ENCODE measurements at regions not wholly inside any gene's neighbourhood (a gene's known extent, or its start where the extent isn't known, plus 50 kb on each side); places are given as distances from the start of the nearest gene placed in this dataset.

GRCh38 chr12:17342381-17342961 lies 736.5 kb upstream of the LMO3 start:
- no peak for DNase-seq (ENCODE audit: low spot score, unreplicated experiment)
- Mint-ChIP-seq H3K27ac (no peak overlapping the region), H3K36me3 (ENCODE audit: insufficient read depth) (no peaks in the 10 kb centered on the region)

DNA sequence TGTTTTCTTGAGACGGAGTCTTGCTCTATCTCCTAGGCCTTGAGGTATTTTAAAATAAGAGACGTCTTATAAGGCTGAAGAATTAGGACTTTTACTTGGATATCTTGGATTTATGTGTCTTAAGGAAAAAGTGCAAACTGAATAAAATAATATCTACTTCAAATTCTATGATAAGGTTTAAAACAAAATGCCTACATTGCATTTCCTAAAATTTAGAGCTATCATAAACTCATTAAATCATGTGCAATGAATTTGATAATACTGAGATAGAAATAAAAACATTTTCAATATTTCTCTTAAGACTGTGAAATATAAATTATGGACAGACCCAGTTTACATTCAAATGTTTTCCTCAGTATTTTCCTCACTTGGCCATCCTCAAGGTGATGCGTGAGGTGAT lies 729.5 kb upstream of the LMO3 start:
- Mint-ChIP-seq H3K9me3 (ENCODE audit: low read depth) (peaks cover 8% of the 10 kb centered on the region), H3K4me3 (ENCODE audit: low read depth) (no peak overlapping the region), H3K4me1 (ENCODE audit: low read depth) (peaks cover 4% of the 10 kb centered on the region), H3K27ac (no peak overlapping the region), H3K27me3 (no peaks in the 10 kb centered on the region), H3K36me3 (ENCODE audit: insufficient read depth) (no peaks in the 10 kb centered on the region)
- TF ChIP-seq, protein P1, sequence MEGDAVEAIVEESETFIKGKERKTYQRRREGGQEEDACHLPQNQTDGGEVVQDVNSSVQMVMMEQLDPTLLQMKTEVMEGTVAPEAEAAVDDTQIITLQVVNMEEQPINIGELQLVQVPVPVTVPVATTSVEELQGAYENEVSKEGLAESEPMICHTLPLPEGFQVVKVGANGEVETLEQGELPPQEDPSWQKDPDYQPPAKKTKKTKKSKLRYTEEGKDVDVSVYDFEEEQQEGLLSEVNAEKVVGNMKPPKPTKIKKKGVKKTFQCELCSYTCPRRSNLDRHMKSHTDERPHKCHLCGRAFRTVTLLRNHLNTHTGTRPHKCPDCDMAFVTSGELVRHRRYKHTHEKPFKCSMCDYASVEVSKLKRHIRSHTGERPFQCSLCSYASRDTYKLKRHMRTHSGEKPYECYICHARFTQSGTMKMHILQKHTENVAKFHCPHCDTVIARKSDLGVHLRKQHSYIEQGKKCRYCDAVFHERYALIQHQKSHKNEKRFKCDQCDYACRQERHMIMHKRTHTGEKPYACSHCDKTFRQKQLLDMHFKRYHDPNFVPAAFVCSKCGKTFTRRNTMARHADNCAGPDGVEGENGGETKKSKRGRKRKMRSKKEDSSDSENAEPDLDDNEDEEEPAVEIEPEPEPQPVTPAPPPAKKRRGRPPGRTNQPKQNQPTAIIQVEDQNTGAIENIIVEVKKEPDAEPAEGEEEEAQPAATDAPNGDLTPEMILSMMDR (IDR thresholded peaks at IDR 0.05; ENCODE audit: unreplicated experiment): no peak
- no peak for DNase-seq (ENCODE audit: low spot score, unreplicated experiment)

More at GRCh38 chr12:17342381-17342961, 736.5 kb upstream of the LMO3 start:
- no peaks in the 10 kb centered on the region for H3K27me3 Mint-ChIP-seq
- H3K4me3 Mint-ChIP-seq (ENCODE audit: low read depth): no peak overlapping the region
- H3K4me1 Mint-ChIP-seq (ENCODE audit: low read depth): no peaks in the 10 kb centered on the region
- peaks cover 9% of the 10 kb centered on the region for H3K9me3 Mint-ChIP-seq (ENCODE audit: low read depth)
- TF ChIP-seq, protein P1 (IDR thresholded peaks at IDR 0.05; ENCODE audit: unreplicated experiment): no peak

DNA sequence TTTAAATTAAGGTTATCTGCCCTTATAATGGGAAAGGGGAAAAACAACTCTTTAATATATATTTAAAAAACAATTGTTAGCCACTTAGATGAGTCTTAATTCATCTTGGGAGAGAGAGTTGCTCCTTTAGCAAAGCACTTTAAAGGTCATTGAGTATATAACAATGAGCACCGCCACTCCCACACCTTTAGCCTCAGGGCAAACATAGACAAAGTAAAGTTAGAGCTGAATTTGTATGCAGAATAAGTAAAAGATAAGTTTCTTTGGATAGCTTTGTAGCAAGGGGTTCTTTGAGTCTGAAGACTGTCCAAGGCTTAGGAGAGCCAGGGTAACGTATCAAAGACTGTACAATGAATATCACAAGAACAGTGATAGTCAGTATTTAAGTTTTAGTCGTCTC lies 728.8 kb upstream of the LMO3 start:
- Mint-ChIP-seq H3K27me3 (no peaks in the 10 kb centered on the region), H3K9me3 (ENCODE audit: low read depth) (peaks cover 8% of the 10 kb centered on the region), H3K36me3 (ENCODE audit: insufficient read depth) (no peaks in the 10 kb centered on the region), H3K27ac (no peak overlapping the region), H3K4me1 (ENCODE audit: low read depth) (peaks cover 4% of the 10 kb centered on the region), H3K4me3 (ENCODE audit: low read depth) (no peak overlapping the region)
- no peak for DNase-seq (ENCODE audit: low spot score, unreplicated experiment)
- TF ChIP-seq, protein P1 (IDR thresholded peaks at IDR 0.05; ENCODE audit: unreplicated experiment): no peak

DNA sequence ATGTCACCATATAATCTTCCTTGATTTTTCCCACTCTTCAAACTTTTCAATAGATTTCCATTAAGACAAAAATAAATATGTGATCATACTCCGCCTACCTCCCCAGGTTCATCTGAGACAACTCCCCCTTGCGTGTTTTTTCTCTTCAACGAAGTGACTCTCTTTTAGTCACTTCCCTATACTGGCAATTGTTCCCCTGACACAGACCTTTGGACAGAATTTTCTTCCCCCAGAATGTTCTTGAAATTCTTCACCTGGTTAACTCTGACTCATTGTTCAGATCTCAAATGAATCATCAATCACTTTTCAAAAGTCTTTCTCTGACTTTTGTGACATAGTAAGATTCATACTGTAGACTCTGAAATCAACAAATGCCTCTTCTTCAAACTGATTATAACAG lies 727.3 kb upstream of the LMO3 start:
- peaks cover 10% of the 10 kb centered on the region for H3K4me1 Mint-ChIP-seq (ENCODE audit: low read depth)

GRCh38 chr12:17326649-17327048 lies 720.7 kb upstream of the LMO3 start:
- H3K4me3 Mint-ChIP-seq (ENCODE audit: low read depth): no peak overlapping the region
- H3K36me3 Mint-ChIP-seq (ENCODE audit: insufficient read depth): no peaks in the 10 kb centered on the region
- no peak for DNase-seq (ENCODE audit: low spot score, unreplicated experiment)
- H3K27ac Mint-ChIP-seq: no peak overlapping the region
- TF ChIP-seq, protein P1 (IDR thresholded peaks at IDR 0.05; ENCODE audit: unreplicated experiment): no peak
- no peaks in the 10 kb centered on the region for H3K27me3 Mint-ChIP-seq
- peaks cover 22% of the 10 kb centered on the region for H3K4me1 Mint-ChIP-seq (ENCODE audit: low read depth)
- peaks cover 7% of the 10 kb centered on the region for H3K9me3 Mint-ChIP-seq (ENCODE audit: low read depth)

More for the DNA sequence above, 727.3 kb upstream of the LMO3 start:
- Mint-ChIP-seq H3K27ac (no peak overlapping the region), H3K9me3 (ENCODE audit: low read depth) (peaks cover 5% of the 10 kb centered on the region), H3K27me3 (no peaks in the 10 kb centered on the region), H3K36me3 (ENCODE audit: insufficient read depth) (no peaks in the 10 kb centered on the region), H3K4me3 (ENCODE audit: low read depth) (no peak overlapping the region)
- TF ChIP-seq, protein P1 (IDR thresholded peaks at IDR 0.05; ENCODE audit: unreplicated experiment): no peak
- DNase-seq (ENCODE audit: low spot score, unreplicated experiment): no peak

Measured in progenitor cell of endocrine pancreas (in vitro differentiated cells).